NB4 (cell line): ENCODE measurements at regions not wholly inside any gene's neighbourhood (a gene's known extent, or its start where the extent isn't known, plus 50 kb on each side); places are given as distances from the start of the nearest gene placed in this dataset.

Experiments
- CTCF ChIP-seq: IDR thresholded peaks from one replicate; pipeline ENCODE4 v1.5.1; 2012; ENCODE audit warnings: low read depth, low read length
- MAX ChIP-seq: IDR thresholded peaks from 2 replicates; pipeline ENCODE4 v1.6.1; 2011; ENCODE audit warnings: low read depth, low read length
- MYC ChIP-seq: IDR thresholded peaks from 2 replicates; pipeline ENCODE4 v1.6.1; 2011; ENCODE audit warnings: low read depth, low read length

- TF ChIP-seq CTCF (no peak), MAX (no peak), MYC (no peak)
Measured at GRCh38 chr6:22499815-22500214, 69.6 kb upstream of the HDGFL1 start.
